Activated B cell treated with CpG ODN at 0.5 μM for 24 hours (primary cell): ENCODE measurements at regions not wholly inside any gene's neighbourhood (a gene's known extent, or its start where the extent isn't known, plus 50 kb on each side); places are given as distances from the start of the nearest gene placed in this dataset.
A peak's percentile ranks its signal among the peaks of the same experiment; 100 is the strongest.

Source experiments
- ATAC-seq: fragments of 200-7000 bp; cut with Tn5 transposase; one replicate; pipeline ENCODE4 v1.10.0; 2021; ENCODE audit warnings: low read depth, mild to moderate bottlenecking, moderate library complexity
- CTCF ChIA-PET: fragments of 350-600 bp; sonication (Branson Sonifier 250); formaldehyde crosslinking; loops from one replicate; lab custom pipeline; 2021; ENCODE audit warnings: antibody characterized with exemption; lab: Charles Lee
- POLR2A ChIA-PET: fragments of 350-600 bp; sonication (Branson Sonifier 250); formaldehyde crosslinking; loops from one replicate; lab custom pipeline; 2021; ENCODE audit warnings: antibody characterized with exemption; lab: Charles Lee
- DNase-seq: peaks from one replicate; pipeline ENCODE4 v3.0.0; 2022
- H3K27ac Mint-ChIP-seq: one replicate; pipeline ENCODE4 v1.8.0; 2020; ENCODE audit warnings: mixed read lengths
- H3K27me3 Mint-ChIP-seq: one replicate; pipeline ENCODE4 v1.8.0; 2021; ENCODE audit warnings: mixed read lengths
- H3K36me3 Mint-ChIP-seq: one replicate; pipeline ENCODE4 v1.8.0; 2021; ENCODE audit warnings: low read depth, mixed read lengths
- H3K4me1 Mint-ChIP-seq: one replicate; pipeline ENCODE4 v1.8.0; 2021; ENCODE audit warnings: mixed read lengths
- H3K4me3 Mint-ChIP-seq: one replicate; pipeline ENCODE4 v1.8.0; 2020; ENCODE audit warnings: mild to moderate bottlenecking, mixed read lengths
- H3K9me3 Mint-ChIP-seq: one replicate; pipeline ENCODE4 v1.8.0; 2020; ENCODE audit warnings: mixed read lengths
- intact Hi-C: fragments of 100-400 bp; cut with micrococcal nuclease; formaldehyde crosslinking; loops from one replicate; pipeline ENCODE4 v1.15.1; 2024
- TF ChIP-seq, protein P1 (sequence below): fragments of 200-600 bp; IDR thresholded peaks from one replicate; pipeline ENCODE4 v1.8.0; 2022; ENCODE audit warnings: antibody characterized with exemption, mild to moderate bottlenecking

DNA sequence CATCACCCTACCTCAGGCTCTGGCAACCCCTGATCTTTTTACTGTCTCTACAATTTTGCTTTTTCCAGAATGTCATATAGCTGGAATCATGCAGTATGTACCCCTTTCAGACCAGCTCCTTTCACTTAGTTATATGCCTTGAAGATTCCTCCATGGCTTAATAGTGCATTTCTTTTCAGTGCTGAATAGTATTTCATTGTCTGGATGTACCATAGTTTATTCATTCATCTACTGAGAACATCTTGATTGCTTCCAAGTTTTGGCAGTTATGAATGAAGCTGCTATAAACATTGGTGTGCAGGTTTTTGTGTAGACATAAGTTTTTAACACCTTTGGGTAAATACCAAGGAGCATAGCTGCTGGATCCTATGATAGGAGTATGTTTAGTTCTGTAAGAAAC lies 50.8 kb upstream of the ANP32A start:
- ATAC-seq (no peak), DNase-seq (no peak)
- CTCF ChIA-PET, result interaction anchor here (1.6 to 2.4 kb wide), 3 partner anchors 88 to 321 kb away, joined by 4 to 5 read pairs (median 5); no protein-coding TSS in a partner anchor
- POLR2A ChIA-PET, result interaction anchor here (0.6 kb wide), 1 partner anchor 109 kb away, joined by 3 read pairs; no protein-coding TSS in a partner anchor
- intact Hi-C loops, result no loop called here
- Mint-ChIP-seq H3K4me1 (peaks cover 4% of the 10 kb centered on the region), H3K27me3 (peaks cover 4% of the 10 kb centered on the region), H3K9me3 (no peaks in the 10 kb centered on the region), H3K36me3 (no peaks in the 10 kb centered on the region), H3K4me3 (no peak overlapping the region), H3K27ac (no peak overlapping the region)
- TF ChIP-seq, protein P1, sequence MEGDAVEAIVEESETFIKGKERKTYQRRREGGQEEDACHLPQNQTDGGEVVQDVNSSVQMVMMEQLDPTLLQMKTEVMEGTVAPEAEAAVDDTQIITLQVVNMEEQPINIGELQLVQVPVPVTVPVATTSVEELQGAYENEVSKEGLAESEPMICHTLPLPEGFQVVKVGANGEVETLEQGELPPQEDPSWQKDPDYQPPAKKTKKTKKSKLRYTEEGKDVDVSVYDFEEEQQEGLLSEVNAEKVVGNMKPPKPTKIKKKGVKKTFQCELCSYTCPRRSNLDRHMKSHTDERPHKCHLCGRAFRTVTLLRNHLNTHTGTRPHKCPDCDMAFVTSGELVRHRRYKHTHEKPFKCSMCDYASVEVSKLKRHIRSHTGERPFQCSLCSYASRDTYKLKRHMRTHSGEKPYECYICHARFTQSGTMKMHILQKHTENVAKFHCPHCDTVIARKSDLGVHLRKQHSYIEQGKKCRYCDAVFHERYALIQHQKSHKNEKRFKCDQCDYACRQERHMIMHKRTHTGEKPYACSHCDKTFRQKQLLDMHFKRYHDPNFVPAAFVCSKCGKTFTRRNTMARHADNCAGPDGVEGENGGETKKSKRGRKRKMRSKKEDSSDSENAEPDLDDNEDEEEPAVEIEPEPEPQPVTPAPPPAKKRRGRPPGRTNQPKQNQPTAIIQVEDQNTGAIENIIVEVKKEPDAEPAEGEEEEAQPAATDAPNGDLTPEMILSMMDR, result no peak

DNA sequence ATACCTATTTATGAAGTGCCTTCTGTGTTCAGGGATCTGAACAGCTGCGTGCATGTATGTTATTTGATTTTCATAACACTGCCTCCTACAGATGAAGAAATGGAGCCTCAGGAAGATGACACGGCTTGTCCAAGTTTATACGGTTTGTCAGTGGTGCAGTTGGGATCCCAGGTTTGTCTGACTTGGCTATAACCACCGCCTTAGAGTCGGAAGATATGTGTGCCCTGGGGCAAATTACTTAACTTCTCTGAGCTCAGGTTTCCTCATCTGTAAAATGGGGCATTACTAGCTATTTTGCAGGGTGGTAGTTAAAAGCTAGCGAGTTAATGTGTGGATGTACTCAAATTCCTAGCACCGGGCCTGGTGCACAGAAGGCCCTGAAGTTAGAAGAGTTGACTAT lies 54.1 kb upstream of the ANP32A start:
- Mint-ChIP-seq H3K27ac (no peak overlapping the region), H3K36me3 (no peaks in the 10 kb centered on the region), H3K27me3 (peaks cover 4% of the 10 kb centered on the region), H3K9me3 (no peaks in the 10 kb centered on the region), H3K4me1 (peaks cover 4% of the 10 kb centered on the region), H3K4me3 (no peak overlapping the region)
- ChIA-PET POLR2A (no interaction called here), CTCF (interaction anchor here (0.7 to 4.6 kb wide), 10 partner anchors 23 to 326 kb away, joined by 3 to 62 read pairs (median 20); no protein-coding TSS in a partner anchor)
- TF ChIP-seq, protein P1, result no peak
- intact Hi-C loops, result loop anchor here (1.0 to 5.0 kb wide), 10 partner anchors 46 to 622 kb away; no protein-coding TSS in a partner anchor
- ATAC-seq, result no peak
- DNase-seq, result no peak

DNA sequence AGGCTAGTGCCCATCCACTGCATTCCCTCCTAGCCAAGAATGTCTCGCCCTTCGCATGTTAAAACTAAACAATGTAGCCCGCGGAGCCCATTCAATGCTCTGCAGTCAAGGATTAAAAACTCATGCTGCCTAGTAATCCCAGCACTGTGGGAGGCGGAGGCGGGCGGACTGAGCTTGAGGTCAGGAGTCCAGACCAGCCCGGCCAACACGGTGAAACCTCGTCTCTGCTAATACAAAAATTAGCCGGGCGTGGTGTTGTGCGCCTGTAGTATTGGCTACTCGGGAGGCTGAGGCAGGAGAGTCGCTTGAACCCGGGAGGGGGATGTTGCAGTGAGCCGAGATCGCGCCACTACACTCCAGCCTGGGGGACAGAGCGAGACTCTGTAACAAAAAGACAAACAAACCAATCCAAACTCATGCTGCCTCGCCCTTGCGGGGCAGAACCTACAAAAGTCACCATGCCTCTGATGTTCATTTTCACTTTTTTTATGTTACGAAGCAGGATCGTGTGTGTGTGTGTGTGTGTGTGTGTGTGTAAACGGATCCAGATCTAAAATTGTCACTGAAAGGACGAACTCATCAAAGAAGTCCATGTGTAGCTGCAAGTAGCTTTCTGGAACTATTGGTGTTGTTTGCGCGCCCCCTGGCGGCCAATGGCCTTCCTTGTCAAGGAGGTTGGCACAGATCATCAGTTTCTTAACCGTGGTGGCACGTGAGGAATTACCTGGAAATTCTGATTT lies 54.8 kb upstream of the SPESP1 start:
- no peaks in the 10 kb centered on the region for H3K36me3 Mint-ChIP-seq
- no peak overlapping the region for H3K27ac Mint-ChIP-seq
- peaks cover 4% of the 10 kb centered on the region for H3K4me1 Mint-ChIP-seq
- intact Hi-C loops, result loop anchor here (1.0 to 5.0 kb wide), 10 partner anchors 47 to 623 kb away; no protein-coding TSS in a partner anchor
- H3K27me3 Mint-ChIP-seq, result peaks cover 4% of the 10 kb centered on the region
- peak; percentile 84 for DNase-seq
- H3K9me3 Mint-ChIP-seq, result no peaks in the 10 kb centered on the region
- ChIA-PET POLR2A (interaction anchor here (0.7 kb wide), 1 partner anchor 92 kb away, joined by 6 read pairs; no protein-coding TSS in a partner anchor), CTCF (interaction anchor here (0.7 to 4.6 kb wide), 23 partner anchors 13 to 327 kb away, joined by 3 to 62 read pairs (median 5); no protein-coding TSS in a partner anchor)
- peak; percentile 72 for ATAC-seq
- TF ChIP-seq, protein P1, result no peak
- H3K4me3 Mint-ChIP-seq, result no peak overlapping the region

DNA sequence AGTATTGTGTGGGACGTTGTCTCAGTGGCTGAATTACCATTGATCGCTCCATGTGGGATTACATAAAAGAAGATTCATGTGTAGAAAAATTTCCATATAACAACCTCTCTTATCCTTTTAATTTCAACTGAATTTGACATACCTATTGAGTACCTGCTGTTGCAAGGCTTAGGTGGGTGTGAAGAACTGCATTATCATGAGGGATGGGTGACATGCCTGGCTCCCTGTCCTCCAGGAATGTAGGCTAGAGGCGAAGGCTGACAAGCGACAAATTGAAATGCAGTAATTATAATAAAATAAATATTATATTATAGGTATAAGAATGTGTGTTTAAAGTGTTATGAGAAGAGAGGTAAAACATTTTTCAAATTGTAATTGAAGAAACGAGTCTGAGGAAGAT lies 52.7 kb upstream of the SPESP1 start:
- Mint-ChIP-seq H3K9me3 (no peaks in the 10 kb centered on the region), H3K4me1 (peaks cover 4% of the 10 kb centered on the region), H3K27me3 (peaks cover 4% of the 10 kb centered on the region), H3K4me3 (no peak overlapping the region), H3K27ac (no peak overlapping the region), H3K36me3 (no peaks in the 10 kb centered on the region)
- ATAC-seq (no peak), DNase-seq (no peak)
- TF ChIP-seq, protein P1, result no peak
- intact Hi-C loops, result loop anchor here (5.0 kb wide), 2 partner anchors 570 to 625 kb away; no protein-coding TSS in a partner anchor
- ChIA-PET CTCF (interaction anchor here (0.8 to 4.6 kb wide), 4 partner anchors 83 to 329 kb away, joined by 3 to 62 read pairs (median 46); no protein-coding TSS in a partner anchor), POLR2A (no interaction called here)

DNA sequence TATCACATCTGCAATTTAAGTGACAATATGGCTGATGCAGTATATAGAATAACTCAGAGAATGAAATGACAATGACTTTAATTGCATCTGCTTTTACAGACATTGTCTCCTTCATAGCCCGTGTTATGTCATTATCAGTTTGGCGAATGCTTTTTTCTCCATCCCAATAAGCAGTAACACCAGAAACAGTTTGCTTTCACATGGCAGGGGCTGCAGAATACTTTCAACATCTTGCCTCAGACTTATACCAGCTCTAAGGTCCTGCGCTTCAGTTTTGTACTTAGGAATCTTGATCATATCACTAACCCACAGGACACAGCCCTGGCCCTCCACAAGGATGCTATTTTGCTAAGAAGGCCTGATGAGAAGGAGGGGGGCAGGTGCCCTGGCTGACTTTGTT lies 49.9 kb upstream of the SPESP1 start:
- H3K36me3 Mint-ChIP-seq, result no peaks in the 10 kb centered on the region
- DNase-seq (no peak), ATAC-seq (no peak)
- H3K27ac Mint-ChIP-seq, result no peak overlapping the region
- POLR2A ChIA-PET, result no interaction called here
- peaks cover 4% of the 10 kb centered on the region for H3K27me3 Mint-ChIP-seq
- H3K9me3 Mint-ChIP-seq, result no peaks in the 10 kb centered on the region
- H3K4me1 Mint-ChIP-seq, result peaks cover 4% of the 10 kb centered on the region
- CTCF ChIA-PET, result no interaction called here
- H3K4me3 Mint-ChIP-seq, result no peak overlapping the region
- TF ChIP-seq, protein P1, result no peak
- intact Hi-C loops, result no loop called here
